SK-N-SH (cell line): ENCODE measurements at regions not wholly inside any gene's neighbourhood (a gene's known extent, or its start where the extent isn't known, plus 50 kb on each side); places are given as distances from the start of the nearest gene placed in this dataset.

ENCODE experiments used
- CTCF ChIA-PET: fragments of 300-600, 350-600 bp; formaldehyde crosslinking; extraction: SDS; loops from one replicate; lab custom pipeline; 2021; lab: Yijun Ruan, JAX
- POLR2A ChIA-PET: fragments of 350-600 bp; sonication (Branson Sonifier 250); formaldehyde crosslinking; extraction: SDS; loops from one replicate; lab custom pipeline; 2020; ENCODE audit warnings: antibody characterized with exemption, inconsistent platforms; lab: Yijun Ruan, JAX
- DNase-seq: peaks from one replicate; pipeline ENCODE4 v3.0.0; 2012
- H2AFZ ChIP-seq: fragments of 200-600 bp; sonication (generic); 2 replicates; pipeline ENCODE4 v1.8.1; 2016; ENCODE audit warnings: antibody characterized with exemption, mild to moderate bottlenecking, low read depth
- H3F3A ChIP-seq: fragments of 200-600 bp; sonication (generic); replicated peaks from 2 replicates; pipeline ENCODE3; 2016; ENCODE audit warnings: antibody characterized with exemption, mild to moderate bottlenecking; ENCODE audit not compliant: insufficient read depth
- H3K27ac ChIP-seq, 2 experiments: fragments of 200-500 bp in 1 of 2; fragments of 200-600 bp in 1 of 2; sonication (Bioruptor generic) in 1 of 2; sonication (generic), shearing (Covaris generic) in 1 of 2; 2 replicates each; pipeline versions ENCODE4 v1.5.1 to v1.6.1; 2014 to 2016; ENCODE audit warnings: low read depth in 2 of 2, inconsistent platforms in 1 of 2, low read length in 1 of 2, mild to moderate bottlenecking in 1 of 2, mixed read lengths in 1 of 2
- H3K27me3 ChIP-seq: fragments of 200-600 bp; sonication (generic), shearing (Covaris generic); 2 replicates; pipeline ENCODE4 v1.6.1; 2016; ENCODE audit warnings: mixed run types; ENCODE audit not compliant: insufficient read depth
- H3K36me3 ChIP-seq, 2 experiments: fragments of 200-500 bp in 1 of 2; fragments of 200-600 bp in 1 of 2; sonication (Bioruptor generic) in 1 of 2; sonication (generic) in 1 of 2; replicated peaks in 1 of 2; 2 replicates each; pipeline versions ENCODE3 to v1.5.1; 2014 to 2016; ENCODE audit warnings: low read length in 1 of 2, mild to moderate bottlenecking in 1 of 2; ENCODE audit not compliant: insufficient read depth in 2 of 2, control insufficient read depth in 1 of 2
- H3K4me1 ChIP-seq, 2 experiments: fragments of 200-500 bp in 1 of 2; fragments of 200-600 bp in 1 of 2; sonication (Bioruptor generic) in 1 of 2; sonication (generic), shearing (Covaris generic) in 1 of 2; 2 replicates each; pipeline versions ENCODE4 v1.5.1 to v1.6.1; 2014 to 2016; ENCODE audit warnings: low read depth in 1 of 2, low read length in 1 of 2, mixed run types in 1 of 2; ENCODE audit not compliant: insufficient read depth in 2 of 2, control insufficient read depth in 1 of 2
- H3K4me2 ChIP-seq: fragments of 200-600 bp; sonication (generic), shearing (Covaris generic); 2 replicates; pipeline ENCODE4 v1.6.1; 2017; ENCODE audit warnings: mixed run types
- H3K4me3 ChIP-seq, 2 experiments: fragments of 200-500 bp in 1 of 2; fragments of 200-600 bp in 1 of 2; sonication (Bioruptor generic) in 1 of 2; sonication (generic), shearing (Covaris generic) in 1 of 2; 2 replicates each; pipeline versions ENCODE4 v1.5.1 to v1.8.1; 2014 to 2016; ENCODE audit warnings: low read depth in 2 of 2, inconsistent platforms in 1 of 2, low read length in 1 of 2, mild to moderate bottlenecking in 1 of 2, mixed read lengths in 1 of 2, moderate library complexity in 1 of 2
- H3K79me2 ChIP-seq: fragments of 200-600 bp; sonication (generic); 2 replicates; pipeline ENCODE4 v1.8.1; 2017; ENCODE audit warnings: mild to moderate bottlenecking; ENCODE audit not compliant: insufficient read depth
- H3K9ac ChIP-seq: fragments of 200-600 bp; sonication (generic); 2 replicates; pipeline ENCODE4 v1.6.1; 2017; ENCODE audit warnings: mixed run types
- H3K9me2 ChIP-seq: fragments of 200-600 bp; sonication (generic); 2 replicates; pipeline ENCODE4 v1.6.1; 2017; ENCODE audit warnings: mixed run types
- H3K9me3 ChIP-seq: fragments of 200-600 bp; sonication (generic); 2 replicates; pipeline ENCODE4 v1.6.1; 2017; ENCODE audit warnings: mixed run types, mild to moderate bottlenecking, moderate library complexity
- H4K20me1 ChIP-seq: fragments of 200-600 bp; sonication (generic); 2 replicates; pipeline ENCODE4 v1.6.1; 2017; ENCODE audit warnings: mild to moderate bottlenecking, mixed run types; ENCODE audit not compliant: insufficient read depth
- CHD2 ChIP-seq: fragments of 150-350 bp; IDR thresholded peaks from 2 replicates; pipeline ENCODE4 v1.6.1; 2018; ENCODE audit warnings: low read length; ENCODE audit not compliant: partially characterized antibody
- CTCF ChIP-seq: fragments of 200-600 bp; sonication (generic); IDR thresholded peaks from 2 replicates; pipeline ENCODE4 v1.6.1; 2017; ENCODE audit warnings: antibody characterized with exemption, mild to moderate bottlenecking, moderate library complexity
- ELF1 ChIP-seq: IDR thresholded peaks from 2 replicates; pipeline ENCODE4 v1.4.0; 2012
- EP300 ChIP-seq, 2 experiments: IDR thresholded peaks; 2 replicates each; pipeline versions ENCODE4 v1.4.0 to v1.6.1; 2012; ENCODE audit warnings: borderline replicate concordance in 1 of 2, low read depth in 1 of 2, low read length in 1 of 2
- FOXM1 ChIP-seq: IDR thresholded peaks from 2 replicates; pipeline ENCODE4 v1.4.0; 2012; ENCODE audit warnings: low read depth, mild to moderate bottlenecking
- MEF2A ChIP-seq: IDR thresholded peaks from 2 replicates; pipeline ENCODE4 v1.4.0; 2012; ENCODE audit warnings: low read depth, borderline replicate concordance
- NFIC ChIP-seq: IDR thresholded peaks from 2 replicates; pipeline ENCODE4 v1.4.0; 2012; ENCODE audit warnings: borderline replicate concordance
- POLR2AphosphoS5 ChIP-seq: IDR thresholded peaks from 2 replicates; pipeline ENCODE4 v1.6.1; 2012; ENCODE audit warnings: low read depth, low read length
- RAD21 ChIP-seq: IDR thresholded peaks from 2 replicates; pipeline ENCODE4 v1.6.1; 2012; ENCODE audit warnings: mild to moderate bottlenecking, low read length
- RXRA ChIP-seq: IDR thresholded peaks from 2 replicates; pipeline ENCODE4 v1.4.0; 2012; ENCODE audit warnings: low read depth, mild to moderate bottlenecking, borderline replicate concordance
- SIN3A ChIP-seq: IDR thresholded peaks from 2 replicates; pipeline ENCODE4 v1.6.1; 2012; ENCODE audit warnings: low read depth, mild to moderate bottlenecking, low read length, moderate library complexity, borderline replicate concordance
- SMC3 ChIP-seq: IDR thresholded peaks from 2 replicates; pipeline ENCODE4 v1.6.1; 2012; ENCODE audit warnings: low read depth, low read length, improper control_type of control experiment
- YY1 ChIP-seq: IDR thresholded peaks from 2 replicates; pipeline ENCODE4 v1.4.0; 2012; ENCODE audit warnings: low read depth, mild to moderate bottlenecking
- ZBTB33 ChIP-seq: IDR thresholded peaks from 2 replicates; pipeline ENCODE4 v1.4.0; 2012; ENCODE audit warnings: low read depth, borderline replicate concordance
- WGBS: methylation state at CpG from one replicate; pipeline ENCODE4 v1.1.6; 2017; ENCODE audit warnings: low lambda C conversion rate; 5-methylcytosine and 5-hydroxymethylcytosine counted together

GRCh38 chr2:53058526-53058925, 709.1 kb upstream of the CHAC2 start:
- no peaks in the 10 kb centered on the region for H3F3A ChIP-seq
- no peak overlapping the region for H3K4me2 ChIP-seq
- H3K9ac ChIP-seq: no peak overlapping the region
- H3K9me3 ChIP-seq: no peaks in the 10 kb centered on the region
- ChIA-PET POLR2A (no interaction called here), CTCF (no interaction called here)
- H3K79me2 ChIP-seq: no peaks in the 10 kb centered on the region
- H4K20me1 ChIP-seq: no peaks in the 10 kb centered on the region
- H3K36me3 ChIP-seq: no peaks in the 10 kb centered on the region
- DNase-seq: no peak
- no peak overlapping the region for H3K27ac ChIP-seq
- no peak overlapping the region for H2AFZ ChIP-seq
- H3K9me2 ChIP-seq: no peaks in the 10 kb centered on the region
- H3K4me3 ChIP-seq: no peak overlapping the region
- no peak for TF ChIP-seq SMC3
- TF ChIP-seq CHD2: no peak
- no peak for TF ChIP-seq RAD21
- WGBS: 19% methylated on average over 3 of the region's 3 CpGs
- H3K27me3 ChIP-seq: no peaks in the 10 kb centered on the region
- no peaks in the 10 kb centered on the region for H3K4me1 ChIP-seq

GRCh38 chr2:53053937-53054336, 713.7 kb upstream of the CHAC2 start:
- no peaks in the 10 kb centered on the region for H3F3A ChIP-seq
- no peaks in the 10 kb centered on the region for H3K9me2 ChIP-seq
- no peak for TF ChIP-seq POLR2AphosphoS5
- TF ChIP-seq SIN3A: no peak
- no peak for TF ChIP-seq ELF1
- no peak for TF ChIP-seq RAD21
- TF ChIP-seq NFIC: no peak
- no peak for TF ChIP-seq YY1
- TF ChIP-seq MEF2A: no peak
- TF ChIP-seq FOXM1: no peak
- TF ChIP-seq ZBTB33: no peak
- TF ChIP-seq CTCF: no peak
- TF ChIP-seq RXRA: no peak
- TF ChIP-seq EP300 (IDR thresholded peaks at IDR 0.05; ENCODE audit: borderline replicate concordance in 1 of 2, low read depth in 1 of 2, low read length in 1 of 2): no peak
- TF ChIP-seq, all 33 proteins: peak for 0
- Histone ChIP-seq H3K9ac (no peak overlapping the region), H3K27ac (no peak overlapping the region), H3K4me2 (no peak overlapping the region), H3K27me3 (no peaks in the 10 kb centered on the region), H4K20me1 (no peaks in the 10 kb centered on the region), H3K4me1 (no peaks in the 10 kb centered on the region), H3K9me3 (no peaks in the 10 kb centered on the region), H3K36me3 (no peaks in the 10 kb centered on the region), H2AFZ (no peak overlapping the region), H3K4me3 (no peak overlapping the region), H3K79me2 (no peaks in the 10 kb centered on the region)
- no peak for DNase-seq
- ChIA-PET CTCF (no interaction called here), POLR2A (no interaction called here)
